ENCODE measurements at regions not wholly inside any gene's neighbourhood (a gene's known extent, or its start where the extent isn't known, plus 50 kb on each side); places are given as distances from the start of the nearest gene placed in this dataset.

GRCh38 chr14:44565968-44566367 is 58.9 kb upstream of the FSCB start:
- Histone ChIP-seq H4K20me1 (ENCODE audit: control insufficient read depth, insufficient read depth, low read depth, low read length) (no peaks in the 10 kb centered on the region), H3K36me3 (ENCODE audit: control insufficient read depth, low read length) (no peaks in the 10 kb centered on the region), H3K4me2 (ENCODE audit: low read length) (no peak overlapping the region), H3K4me1 (ENCODE audit: control insufficient read depth, low read length) (no peaks in the 10 kb centered on the region), H3K27ac (ENCODE audit: low read depth, low read length) (no peak overlapping the region), H3K79me2 (ENCODE audit: control insufficient read depth, low read length) (no peaks in the 10 kb centered on the region), H3K9me3 (ENCODE audit: control insufficient read depth, insufficient read depth, low read length) (no peaks in the 10 kb centered on the region), H3K27me3 (ENCODE audit: control insufficient read depth, low read length) (no peaks in the 10 kb centered on the region), H3K4me3 (ENCODE audit: low read length) (no peak overlapping the region), H3F3A (ENCODE audit: control insufficient read depth, insufficient read depth) (no peaks in the 10 kb centered on the region), H3K9me2 (replicated peaks; ENCODE audit: control insufficient read depth, low read length) (no peaks in the 10 kb centered on the region)
- TF ChIP-seq CTCF (IDR thresholded peaks at IDR 0.05; ENCODE audit: low read depth, low read length, poor library complexity, severe bottlenecking) (no peak), EZH2phosphoT487 (IDR thresholded peaks at IDR 0.05; ENCODE audit: borderline replicate concordance, low read length) (no peak)

- TF ChIP-seq EZH2phosphoT487 (IDR thresholded peaks at IDR 0.05; ENCODE audit: borderline replicate concordance, low read length), result no peak
- no peak for TF ChIP-seq CTCF (IDR thresholded peaks at IDR 0.05; ENCODE audit: low read depth, low read length, poor library complexity, severe bottlenecking)
- Histone ChIP-seq H3K4me1 (ENCODE audit: control insufficient read depth, low read length) (no peaks in the 10 kb centered on the region), H3K79me2 (ENCODE audit: control insufficient read depth, low read length) (no peaks in the 10 kb centered on the region), H3K9me3 (ENCODE audit: control insufficient read depth, insufficient read depth, low read length) (no peaks in the 10 kb centered on the region), H3F3A (ENCODE audit: control insufficient read depth, insufficient read depth) (no peaks in the 10 kb centered on the region), H3K4me2 (ENCODE audit: low read length) (no peak overlapping the region), H4K20me1 (ENCODE audit: control insufficient read depth, insufficient read depth, low read depth, low read length) (no peaks in the 10 kb centered on the region), H3K36me3 (ENCODE audit: control insufficient read depth, low read length) (no peaks in the 10 kb centered on the region), H3K9me2 (replicated peaks; ENCODE audit: control insufficient read depth, low read length) (no peaks in the 10 kb centered on the region), H3K27me3 (ENCODE audit: control insufficient read depth, low read length) (no peaks in the 10 kb centered on the region), H3K4me3 (ENCODE audit: low read length) (no peak overlapping the region), H3K27ac (ENCODE audit: low read depth, low read length) (no peak overlapping the region)
Observed at GRCh38 chr14:44564908-44565307, 57.8 kb upstream of the FSCB start.

All from DOHH2 (cell line).